Stimulated activated CD4-positive, alpha-beta T cell treated with anti-CD3 and anti-CD28 coated beads, Interleukin-2, amount 100 ng/mL, for 24 hours (primary cell): ENCODE measurements at regions not wholly inside any gene's neighbourhood (a gene's known extent, or its start where the extent isn't known, plus 50 kb on each side); places are given as distances from the start of the nearest gene placed in this dataset.

Experiments
- DNase-seq, 2 donors: peaks; one replicate each; pipeline ENCODE4 v3.0.0-alpha.2; 2020

DNA sequence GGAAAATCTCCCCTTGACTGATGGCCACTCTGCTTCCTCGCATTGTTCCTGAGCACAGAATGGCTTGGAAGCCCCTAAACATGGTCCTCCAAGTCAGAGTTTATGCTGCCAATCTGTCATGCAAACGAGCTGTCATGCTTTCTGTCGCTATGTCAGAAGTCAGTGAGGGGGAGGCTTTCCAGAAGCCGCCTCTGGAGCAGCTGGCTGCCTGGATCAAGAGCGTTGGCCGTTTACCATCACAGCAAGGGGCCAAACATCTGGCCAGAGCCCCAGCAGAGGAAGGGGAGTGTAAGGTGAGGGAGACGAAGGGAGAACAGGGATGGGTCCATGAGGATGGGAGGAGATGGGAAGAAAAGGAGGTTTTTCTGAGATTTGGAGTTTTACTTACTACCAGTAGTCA, 372.6 kb upstream of the NR2F2 start:
- DNase-seq: no peak

DNA sequence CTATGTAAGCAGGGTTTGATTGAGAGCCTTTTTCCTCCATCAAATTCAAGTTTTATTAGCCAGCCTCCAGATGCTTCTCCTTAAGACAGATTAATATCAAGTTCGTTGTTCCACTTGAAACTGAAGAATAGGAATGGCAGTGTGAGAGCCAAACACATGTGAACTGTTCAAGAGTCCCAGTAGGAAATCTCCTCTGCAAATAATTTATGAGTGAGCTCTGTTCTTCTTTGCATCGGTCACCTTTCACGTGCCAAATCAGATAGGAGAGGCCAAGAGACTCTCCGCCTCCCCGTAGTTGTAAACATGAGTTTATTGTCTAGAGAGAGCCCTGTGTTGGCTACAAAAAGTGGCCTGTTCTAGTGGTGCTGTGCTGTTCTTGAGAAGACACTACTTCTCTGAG, 372.1 kb upstream of the NR2F2 start:
- DNase-seq: no peak

DNA sequence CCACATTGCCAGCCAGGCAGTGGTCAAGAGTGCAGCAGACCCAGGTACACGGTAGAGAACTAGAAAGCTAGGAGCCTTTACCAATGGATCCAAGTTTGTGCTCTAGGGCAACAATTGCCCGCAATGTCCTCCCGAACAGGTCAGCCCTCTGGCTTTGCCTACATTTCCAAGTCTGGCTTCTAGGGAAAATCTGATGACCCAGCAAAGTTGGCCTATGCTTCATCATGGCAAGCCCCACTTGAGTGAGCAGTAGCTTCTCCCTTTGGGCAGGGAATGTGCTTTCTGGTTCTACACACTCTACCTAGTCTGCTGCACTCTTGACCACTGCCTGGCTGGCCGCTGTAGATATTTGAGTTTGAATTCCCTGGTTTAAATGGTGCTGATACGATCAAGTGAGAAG, 361.6 kb upstream of the NR2F2 start:
- DNase-seq: no peak

DNA sequence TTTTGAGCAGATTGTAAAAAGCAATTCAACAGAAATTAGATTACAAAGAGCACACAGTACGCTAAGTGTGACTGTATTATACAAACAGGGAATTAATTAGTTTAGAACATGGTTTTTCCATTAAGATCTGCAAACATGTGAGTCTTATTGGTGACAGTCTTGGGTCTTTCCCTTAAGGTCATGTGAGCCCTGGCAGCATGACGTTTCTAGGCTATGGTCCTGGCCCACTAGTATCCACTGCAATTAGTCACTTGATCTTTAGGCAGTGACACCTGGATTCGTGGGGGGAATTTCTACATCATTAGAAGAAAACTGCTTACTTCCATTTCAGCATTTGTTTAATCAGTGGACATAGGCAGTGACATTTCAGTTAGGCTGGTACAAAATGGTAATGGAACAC, 360.2 kb upstream of the NR2F2 start:
- no peak for DNase-seq

DNA sequence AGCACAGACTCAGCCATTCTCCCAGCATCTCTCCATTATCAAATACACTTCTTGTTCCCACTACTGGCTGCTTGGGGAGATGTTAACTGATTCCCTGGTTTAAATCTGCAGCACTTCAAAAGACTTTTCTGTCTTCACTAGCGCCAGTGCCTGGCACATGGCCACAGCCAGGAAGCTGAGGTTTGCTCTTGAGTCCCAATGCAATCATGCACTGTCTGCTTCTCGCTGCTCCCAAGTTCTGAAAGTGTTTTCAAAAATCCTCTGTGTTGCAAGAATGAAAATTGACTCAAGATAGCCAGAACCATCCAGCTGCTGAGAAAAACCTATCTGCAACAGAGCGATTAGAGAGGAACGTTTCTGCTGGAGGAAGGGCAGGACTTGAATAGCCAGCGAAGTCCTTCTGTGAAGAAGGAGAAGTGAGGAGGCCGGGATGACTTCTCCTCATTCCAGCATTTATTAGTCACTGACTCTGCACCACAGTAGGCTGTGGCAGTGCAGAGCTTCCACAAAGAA, 358.4 kb upstream of the NR2F2 start:
- no peak for DNase-seq

DNA sequence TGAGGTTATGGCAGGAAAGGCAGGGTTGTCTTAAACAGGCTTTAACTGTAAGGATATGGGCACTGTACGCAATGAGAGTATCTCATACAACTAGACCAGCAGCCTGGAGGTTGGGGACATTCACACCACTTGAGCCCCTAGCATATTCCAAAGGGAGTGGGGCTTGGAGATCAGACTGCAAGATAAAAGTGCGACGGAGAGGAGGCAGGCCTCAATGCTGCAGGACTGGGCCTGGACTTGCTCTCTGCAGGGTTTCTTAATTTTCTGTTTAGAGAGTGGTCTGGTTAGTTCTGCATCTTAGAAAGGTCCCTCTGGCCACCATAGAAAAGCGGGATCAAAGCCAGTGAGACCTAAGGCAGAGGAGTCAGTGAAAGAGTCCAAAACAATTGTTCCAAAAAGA, 357.7 kb upstream of the NR2F2 start:
- no peak for DNase-seq

- no peak for DNase-seq
Measured at GRCh38 chr15:95973566-95974256, 356.8 kb upstream of the NR2F2 start.

DNA sequence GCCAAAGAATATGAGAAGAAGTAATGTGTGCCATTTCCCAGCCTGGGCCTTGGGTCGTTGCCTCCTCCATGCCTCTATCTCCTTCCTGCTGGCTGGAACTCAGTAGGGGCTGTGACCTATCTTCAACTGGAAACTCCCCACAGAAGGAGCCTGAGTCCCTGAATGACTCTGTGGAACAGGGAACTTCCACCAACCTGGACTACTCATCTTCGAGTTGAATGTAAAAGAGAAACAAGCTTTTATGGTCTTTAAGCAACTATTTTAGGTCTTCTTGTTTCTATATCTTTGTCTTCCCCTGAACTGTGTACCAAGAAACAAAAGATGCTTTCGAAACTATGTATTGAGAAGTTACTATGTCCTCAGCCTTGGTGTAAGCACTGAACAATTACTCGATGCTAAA, 355.3 kb upstream of the NR2F2 start:
- DNase-seq: no peak

DNA sequence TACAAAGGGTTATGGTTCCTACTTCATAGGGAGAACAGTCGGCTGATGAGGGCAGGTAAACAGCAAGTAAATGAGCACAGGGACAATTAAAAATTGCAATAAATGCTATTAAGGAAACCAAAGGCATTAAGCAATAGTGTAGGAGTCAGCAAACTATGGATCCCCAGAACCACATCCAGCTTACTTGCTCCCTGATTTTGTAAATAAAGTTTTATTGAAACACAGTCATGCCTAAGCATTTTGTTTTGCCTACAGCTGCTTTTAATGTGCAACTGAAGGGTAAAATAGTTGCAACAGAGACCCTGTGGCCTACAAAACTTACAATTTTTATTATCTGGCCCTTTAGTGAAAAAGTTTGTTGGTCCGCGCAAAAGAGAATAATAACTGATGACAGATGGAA, 351.2 kb upstream of the NR2F2 start:
- DNase-seq: no peak

DNA sequence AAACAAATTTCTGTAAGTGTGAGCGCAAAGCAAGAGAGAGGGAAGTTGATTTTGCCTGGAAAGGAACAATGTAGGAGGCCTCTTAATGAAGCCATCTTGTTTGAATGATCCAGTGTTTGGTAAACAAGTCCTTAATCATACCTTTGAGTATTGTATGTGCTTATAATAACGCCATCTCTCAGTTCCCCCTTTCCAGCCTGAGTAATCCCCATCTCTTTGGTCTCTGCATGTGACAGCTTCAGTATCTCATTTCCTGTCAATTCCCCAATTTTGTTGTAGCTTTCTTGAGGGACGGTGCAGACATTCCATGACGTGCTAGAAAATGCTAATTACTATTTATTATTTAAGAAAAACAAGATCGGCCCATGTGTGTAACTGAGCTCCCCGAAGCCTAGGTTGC, 349.3 kb upstream of the NR2F2 start:
- no peak for DNase-seq

- DNase-seq: no peak
Measured at GRCh38 chr15:95987299-95987698, 343.2 kb upstream of the NR2F2 start.

DNA sequence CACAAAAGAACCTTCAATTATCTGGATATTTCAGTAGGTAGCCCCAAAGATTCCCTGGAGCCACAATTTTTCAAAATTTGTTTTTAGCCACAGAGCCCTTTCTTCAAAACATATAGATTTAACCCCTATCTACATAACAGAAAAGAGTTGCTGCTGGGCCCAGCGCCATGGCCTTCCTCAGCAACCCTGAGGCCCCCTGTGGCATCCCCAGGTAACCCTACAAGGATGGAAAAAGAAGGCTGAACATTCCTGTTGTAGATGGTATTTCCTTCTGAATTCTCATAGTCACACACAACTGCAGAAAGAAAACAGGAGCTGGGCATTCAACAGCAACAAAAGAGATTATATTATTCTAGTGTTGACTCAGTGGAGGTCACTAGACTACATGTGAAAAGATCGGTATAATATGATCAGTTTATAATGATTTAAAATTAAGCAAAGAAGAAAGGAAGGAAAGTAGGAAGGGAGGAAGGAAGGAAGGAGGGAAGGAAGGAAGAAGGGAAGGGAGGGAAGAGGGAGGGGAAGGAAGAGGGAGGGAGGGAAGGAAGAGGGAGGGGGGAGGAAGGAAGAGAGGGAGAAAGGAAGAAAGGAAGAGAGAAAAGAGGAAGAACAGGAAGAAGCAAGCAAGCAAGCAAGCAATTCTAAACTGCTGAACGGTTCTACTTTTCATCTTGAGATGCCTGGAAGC, 342.5 kb upstream of the NR2F2 start:
- no peak for DNase-seq

DNA sequence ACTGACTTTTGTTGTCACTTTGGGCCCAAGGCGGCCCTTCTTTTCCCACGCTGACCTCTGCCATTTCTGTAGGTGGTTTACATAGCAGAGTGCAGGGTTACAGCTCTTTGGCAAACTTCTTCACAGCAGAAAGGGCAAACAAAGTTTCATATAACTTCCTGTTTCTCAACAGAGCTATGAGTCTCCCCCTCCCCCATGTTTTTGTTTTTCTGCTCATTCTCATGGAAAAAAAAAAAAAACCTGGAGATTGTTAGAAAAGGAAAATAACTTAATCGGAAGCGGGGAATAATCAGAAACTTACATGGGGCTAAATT, 342.0 kb upstream of the NR2F2 start:
- DNase-seq: no peak

- DNase-seq: no peak
Measured at GRCh38 chr15:95989392-95989791, 341.1 kb upstream of the NR2F2 start.

GRCh38 chr15:95990833-95991232, 339.7 kb upstream of the NR2F2 start:
- no peak for DNase-seq

- no peak for DNase-seq
Measured at GRCh38 chr15:95994418-95994817, 336.1 kb upstream of the NR2F2 start.

- DNase-seq: no peak
Measured at GRCh38 chr15:95995375-95996168, 334.9 kb upstream of the NR2F2 start.

DNA sequence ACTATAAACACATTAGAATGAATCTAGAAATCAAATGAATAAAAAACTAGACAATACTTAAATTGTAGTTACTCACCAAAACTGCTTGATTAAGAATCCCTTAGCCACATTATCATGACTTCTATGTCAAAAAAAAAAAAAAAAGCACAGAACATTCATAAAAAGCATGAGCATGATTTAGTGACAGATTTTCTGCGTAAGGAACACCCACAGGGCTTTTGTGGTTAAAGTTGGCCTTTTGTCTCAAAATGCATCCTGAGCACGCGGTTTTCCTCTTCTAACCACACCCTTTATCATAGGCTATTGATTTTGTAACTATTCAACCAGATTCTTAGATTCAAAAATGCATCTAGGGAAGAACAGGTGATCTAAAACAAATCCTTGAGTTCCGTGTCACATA, 334.0 kb upstream of the NR2F2 start:
- no peak for DNase-seq

DNA sequence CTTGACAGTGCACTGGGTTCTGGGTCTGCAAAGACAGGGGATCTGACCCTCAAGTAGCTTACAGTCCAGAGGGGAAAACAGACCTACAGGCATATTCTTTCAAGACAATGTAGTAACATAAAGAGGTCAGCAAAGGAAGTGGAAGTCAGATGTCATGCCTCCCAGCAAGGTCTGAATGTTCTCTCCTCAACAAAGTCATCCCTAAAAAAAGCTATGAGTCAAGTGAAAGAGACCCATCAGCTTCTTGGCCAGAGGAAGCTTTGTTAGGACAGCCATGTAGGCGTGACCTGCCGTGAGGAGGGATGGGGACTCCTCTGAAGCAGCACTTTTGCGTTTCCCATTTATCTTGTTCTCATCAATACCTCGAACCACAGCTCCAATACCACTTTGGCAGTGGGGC, 331.6 kb upstream of the NR2F2 start:
- DNase-seq: no peak

- no peak for DNase-seq
Measured at GRCh38 chr15:96002890-96003859, 327.3 kb upstream of the NR2F2 start.

DNA sequence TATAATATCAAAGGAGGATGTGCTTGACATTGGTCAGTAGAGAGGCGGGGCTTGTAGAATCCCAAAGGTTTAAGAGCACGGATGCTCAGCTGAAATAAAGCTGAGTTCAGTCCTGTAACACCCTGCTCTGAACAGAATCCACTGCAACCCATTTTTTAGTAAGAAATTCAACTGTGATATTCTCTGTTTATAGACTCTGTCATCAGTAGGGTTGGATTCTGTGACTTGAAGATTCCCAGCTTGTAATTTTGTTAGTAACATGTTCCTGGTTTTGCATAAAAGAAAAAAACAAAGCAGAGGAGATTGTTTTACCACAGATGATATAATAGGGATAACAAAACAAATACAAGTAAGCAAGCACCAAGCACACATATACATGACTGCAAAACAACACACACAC, 324.6 kb upstream of the NR2F2 start:
- DNase-seq: no peak

- DNase-seq: no peak
Measured at GRCh38 chr15:96011136-96011535, 319.4 kb upstream of the NR2F2 start.

DNA sequence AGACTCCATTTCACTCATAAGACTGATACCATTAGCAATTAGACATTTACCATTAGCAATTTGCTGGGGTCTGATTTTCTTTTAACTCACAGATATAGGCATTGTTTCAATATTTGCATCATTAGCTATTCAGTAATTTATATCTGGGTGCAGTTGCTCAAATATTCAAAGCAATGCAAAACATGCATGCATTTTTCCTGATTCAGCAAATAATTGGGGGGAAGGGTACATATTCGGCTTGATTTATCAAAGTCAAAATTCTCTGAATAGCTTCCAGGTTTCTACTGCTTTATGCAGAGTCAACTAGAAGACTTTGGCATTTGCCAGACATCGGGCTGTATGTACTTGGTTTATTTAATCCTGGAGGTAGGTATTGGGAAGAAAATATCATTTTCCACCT, 315.6 kb upstream of the NR2F2 start:
- no peak for DNase-seq
